Muscle layer of duodenum (tissue), 2 donors: ENCODE measurements at regions not wholly inside any gene's neighbourhood (a gene's known extent, or its start where the extent isn't known, plus 50 kb on each side); places are given as distances from the start of the nearest gene placed in this dataset.

Experiments
- H3K27ac ChIP-seq: one replicate; pipeline ENCODE4 v1.7.0; 2013; ENCODE audit warnings: mild to moderate bottlenecking, low read length
- H3K27me3 ChIP-seq: one replicate; pipeline ENCODE4 v1.7.0; 2013; ENCODE audit warnings: low read depth, mild to moderate bottlenecking, control low read depth, low read length
- H3K36me3 ChIP-seq, 2 donors: one replicate each; pipeline ENCODE4 v1.7.0; 2013; ENCODE audit warnings: low read length in 2 of 2, control low read depth in 1 of 2, mild to moderate bottlenecking in 1 of 2; ENCODE audit not compliant: insufficient read depth in 2 of 2, control insufficient read depth in 1 of 2
- H3K4me1 ChIP-seq, 2 donors: one replicate each; pipeline ENCODE4 v1.7.0; 2013; ENCODE audit warnings: low read length in 2 of 2, mild to moderate bottlenecking in 2 of 2, control low read depth in 1 of 2, moderate library complexity in 1 of 2; ENCODE audit not compliant: insufficient read depth in 2 of 2, control insufficient read depth in 1 of 2
- H3K4me3 ChIP-seq, 2 donors: one replicate each; pipeline ENCODE4 v1.7.0; 2013; ENCODE audit warnings: low read length in 2 of 2, low read depth in 1 of 2, mild to moderate bottlenecking in 1 of 2
- H3K9me3 ChIP-seq, 2 donors: one replicate each; pipeline ENCODE4 v1.7.0; 2013; ENCODE audit warnings: low read length in 2 of 2, control low read depth in 1 of 2, mild to moderate bottlenecking in 1 of 2; ENCODE audit not compliant: control insufficient read depth in 1 of 2
- donor health status: healthy.

GRCh38 chr10:130485958-130486895, 350.0 kb downstream of the GLRX3 start:
- Histone ChIP-seq H3K4me1 (no peaks in the 10 kb centered on the region), H3K36me3 (no peaks in the 10 kb centered on the region), H3K9me3 (no peaks in the 10 kb centered on the region), H3K27ac (no peak overlapping the region), H3K27me3 (no peaks in the 10 kb centered on the region), H3K4me3 (no peak overlapping the region)

DNA sequence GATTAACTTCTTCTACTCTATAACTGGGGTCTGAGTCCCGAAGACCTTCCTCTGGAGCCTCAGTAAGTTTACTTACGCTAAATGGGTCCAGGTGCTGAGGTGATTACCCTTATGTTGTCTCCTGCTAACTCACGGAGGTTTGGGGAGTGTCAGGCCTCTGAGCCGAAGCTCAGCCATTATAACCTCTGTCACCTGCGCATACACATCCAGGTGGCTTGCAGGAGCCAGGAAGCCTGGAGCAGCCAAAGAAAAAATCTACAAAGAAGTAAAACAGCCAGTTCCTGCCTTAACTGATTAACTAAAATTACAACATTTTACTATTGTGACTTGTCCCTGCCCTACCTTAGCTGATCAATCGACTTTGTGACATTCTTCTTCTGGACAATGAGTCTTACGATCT, 350.7 kb downstream of the GLRX3 start:
- no peaks in the 10 kb centered on the region for H3K4me1 ChIP-seq
- no peaks in the 10 kb centered on the region for H3K9me3 ChIP-seq
- H3K36me3 ChIP-seq, result no peaks in the 10 kb centered on the region
- no peaks in the 10 kb centered on the region for H3K27me3 ChIP-seq
- no peak overlapping the region for H3K4me3 ChIP-seq
- H3K27ac ChIP-seq, result no peak overlapping the region

DNA sequence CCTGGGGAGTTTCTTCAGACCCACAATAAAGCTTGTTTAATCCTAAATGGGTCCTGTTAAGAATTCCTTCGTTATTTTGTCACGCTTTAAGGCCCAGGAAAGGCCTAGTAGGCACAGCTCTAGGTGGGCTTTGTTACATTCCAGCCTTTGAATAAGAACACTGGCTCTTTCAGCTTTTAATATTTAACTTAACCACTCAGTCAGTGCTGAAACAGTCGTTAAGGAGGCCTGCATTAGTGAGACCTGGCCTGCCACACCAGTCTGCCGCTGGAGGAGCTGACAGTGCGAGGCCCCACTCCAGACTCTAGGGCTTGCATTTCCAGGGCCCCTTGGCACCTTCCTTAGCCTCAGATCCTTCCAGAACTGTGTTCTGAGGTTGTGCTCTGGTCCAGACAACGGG, 351.4 kb downstream of the GLRX3 start:
- no peaks in the 10 kb centered on the region for H3K4me1 ChIP-seq
- H3K27ac ChIP-seq, result no peak overlapping the region
- no peaks in the 10 kb centered on the region for H3K36me3 ChIP-seq
- H3K4me3 ChIP-seq, result no peak overlapping the region
- no peaks in the 10 kb centered on the region for H3K9me3 ChIP-seq
- no peaks in the 10 kb centered on the region for H3K27me3 ChIP-seq

- Histone ChIP-seq H3K27me3 (no peaks in the 10 kb centered on the region), H3K4me3 (no peak overlapping the region), H3K4me1 (no peaks in the 10 kb centered on the region), H3K9me3 (no peaks in the 10 kb centered on the region), H3K27ac (no peak overlapping the region), H3K36me3 (no peaks in the 10 kb centered on the region)
These were observed 353.7 kb downstream of the GLRX3 start for GRCh38 chr10:130489891-130490290.

DNA sequence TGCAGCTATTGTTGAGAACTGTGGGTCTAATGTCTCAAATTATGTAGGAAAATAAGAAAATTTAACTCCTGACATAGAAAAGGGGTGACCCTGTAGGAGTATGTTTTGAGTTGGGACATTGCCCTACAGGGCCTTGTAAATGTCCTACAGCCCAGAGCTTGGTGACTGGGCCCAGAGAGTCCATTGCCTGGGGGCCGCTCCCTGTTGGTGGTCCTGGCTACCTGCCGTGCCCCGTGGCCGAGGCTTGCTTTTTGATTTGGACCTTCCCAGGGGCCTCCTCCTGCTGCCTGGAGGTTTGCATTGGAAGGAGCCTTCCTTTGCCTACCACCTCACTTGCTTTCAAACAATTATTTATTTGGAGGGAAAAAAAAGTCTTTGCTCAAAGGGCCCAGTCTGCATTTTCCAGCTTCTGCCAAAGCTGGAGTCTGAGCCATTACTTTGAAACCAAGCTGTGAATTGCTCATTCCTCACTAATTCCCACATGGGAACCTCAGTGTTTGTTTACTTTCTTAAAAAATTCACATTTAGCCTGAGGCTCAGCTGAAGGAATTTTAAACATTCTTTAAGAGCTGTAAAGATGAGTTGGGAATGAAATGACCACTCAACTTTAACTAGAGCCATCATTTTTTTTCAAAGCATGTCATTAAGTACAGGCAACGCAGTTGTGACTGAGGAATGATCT, 355.0 kb downstream of the GLRX3 start:
- Histone ChIP-seq H3K27ac (no peak overlapping the region), H3K4me1 (no peaks in the 10 kb centered on the region), H3K36me3 (no peaks in the 10 kb centered on the region), H3K9me3 (no peaks in the 10 kb centered on the region), H3K27me3 (no peaks in the 10 kb centered on the region), H3K4me3 (no peak overlapping the region)

- H3K4me3 ChIP-seq, result no peak overlapping the region
- H3K27me3 ChIP-seq, result no peaks in the 10 kb centered on the region
These were observed 355.5 kb downstream of the GLRX3 start for GRCh38 chr10:130491693-130492050.

DNA sequence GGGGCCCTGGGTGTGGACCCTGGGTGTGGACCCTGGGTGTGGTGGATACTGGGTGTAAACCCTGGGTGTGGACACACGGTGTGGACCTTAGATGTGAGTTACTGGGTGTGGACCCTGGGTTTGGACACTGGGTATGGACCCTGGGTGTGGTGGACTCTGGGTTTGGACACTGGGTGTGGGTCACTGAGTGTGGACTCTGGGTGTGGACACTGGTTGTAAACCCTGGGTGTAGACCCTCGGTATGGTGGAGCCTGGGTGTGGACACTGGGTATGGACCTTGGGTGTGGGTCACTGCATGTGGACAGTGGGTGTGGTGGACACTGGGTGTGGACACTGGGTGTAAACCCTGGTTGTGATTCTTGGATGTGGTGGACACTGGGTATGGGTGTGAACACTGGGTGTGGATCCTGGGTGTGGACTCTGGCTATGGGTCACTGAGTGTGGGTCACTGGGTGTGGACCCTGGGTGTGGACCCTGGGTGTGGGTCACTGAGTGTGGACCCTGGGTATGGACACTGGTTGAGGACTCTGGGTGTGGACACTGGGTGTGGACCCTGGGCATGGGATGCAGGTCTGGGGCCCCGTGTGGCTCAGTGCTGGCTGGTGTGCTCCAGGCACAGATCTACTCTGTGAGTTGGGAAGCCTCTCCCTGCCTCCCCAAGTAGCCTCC, 356.2 kb downstream of the GLRX3 start:
- Histone ChIP-seq H3K4me3 (no peak overlapping the region), H3K27ac (no peak overlapping the region), H3K9me3 (no peaks in the 10 kb centered on the region), H3K4me1 (no peaks in the 10 kb centered on the region), H3K36me3 (no peaks in the 10 kb centered on the region), H3K27me3 (no peaks in the 10 kb centered on the region)

More at GRCh38 chr10:130491693-130492050, 355.5 kb downstream of the GLRX3 start:
- Histone ChIP-seq H3K36me3 (no peaks in the 10 kb centered on the region), H3K9me3 (no peaks in the 10 kb centered on the region), H3K4me1 (no peaks in the 10 kb centered on the region), H3K27ac (no peak overlapping the region)

DNA sequence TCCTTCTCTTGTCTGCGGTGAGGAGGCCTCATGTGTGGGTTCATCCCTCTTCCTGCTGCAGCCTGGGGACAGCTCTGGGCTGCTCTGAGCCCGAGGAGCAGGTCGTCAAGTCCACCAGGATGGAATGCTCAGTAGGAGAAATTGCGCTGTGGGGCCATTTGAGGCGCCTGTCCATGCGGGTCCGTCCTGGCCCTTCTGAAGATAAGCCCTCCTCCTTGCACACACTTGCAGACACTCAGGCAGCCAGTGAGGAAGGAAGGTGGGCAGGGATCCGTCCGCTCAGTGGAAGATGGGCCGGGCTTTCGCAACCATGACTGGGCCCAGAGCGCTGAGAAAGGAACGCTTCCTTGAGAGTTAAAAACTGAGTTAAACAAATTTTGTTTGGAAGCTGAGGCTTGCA, 356.8 kb downstream of the GLRX3 start:
- Histone ChIP-seq H3K27ac (no peak overlapping the region), H3K27me3 (no peaks in the 10 kb centered on the region), H3K36me3 (no peaks in the 10 kb centered on the region), H3K9me3 (no peaks in the 10 kb centered on the region), H3K4me1 (no peaks in the 10 kb centered on the region), H3K4me3 (no peak overlapping the region)

DNA sequence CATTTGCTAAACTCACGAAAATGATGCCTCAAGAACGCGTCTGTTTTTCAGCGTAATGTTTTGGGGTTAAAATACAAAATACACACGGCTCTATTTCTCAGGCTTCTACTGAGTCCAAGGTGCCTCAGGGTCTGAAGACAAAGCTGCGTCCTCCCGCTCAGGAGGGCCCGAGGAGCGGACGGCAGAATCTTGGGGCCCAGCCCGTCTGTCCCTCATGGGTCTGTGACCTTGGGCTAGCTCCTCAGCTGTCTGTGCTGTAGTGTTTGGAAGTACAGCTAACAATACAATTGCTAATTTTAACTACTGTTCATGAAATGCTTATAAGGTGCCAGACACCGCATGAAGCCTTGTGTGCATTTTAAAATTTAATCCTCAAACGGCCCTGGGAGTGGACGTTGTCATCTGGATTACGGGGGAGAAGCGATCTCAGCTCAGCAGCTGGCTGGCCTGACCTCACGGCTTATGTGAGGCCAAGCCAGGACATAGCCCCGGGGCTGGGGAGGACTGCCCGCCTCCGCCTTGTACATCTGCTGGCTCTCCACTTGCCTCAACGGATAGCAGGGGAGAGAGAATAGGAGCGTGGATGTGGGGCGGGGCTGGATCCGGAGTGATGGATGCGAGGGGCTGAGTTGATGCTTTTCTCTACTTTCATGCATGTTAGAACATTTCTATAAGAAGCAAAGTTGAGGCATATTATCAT, 357.4 kb downstream of the GLRX3 start:
- no peak overlapping the region for H3K4me3 ChIP-seq
- H3K36me3 ChIP-seq, result no peaks in the 10 kb centered on the region
- no peaks in the 10 kb centered on the region for H3K27me3 ChIP-seq
- no peaks in the 10 kb centered on the region for H3K4me1 ChIP-seq
- H3K27ac ChIP-seq, result no peak overlapping the region
- no peaks in the 10 kb centered on the region for H3K9me3 ChIP-seq

- H3K27me3 ChIP-seq, result no peaks in the 10 kb centered on the region
- no peak overlapping the region for H3K27ac ChIP-seq
- no peaks in the 10 kb centered on the region for H3K36me3 ChIP-seq
- no peaks in the 10 kb centered on the region for H3K9me3 ChIP-seq
- H3K4me3 ChIP-seq, result no peak overlapping the region
- H3K4me1 ChIP-seq, result no peaks in the 10 kb centered on the region
These were observed 359.1 kb downstream of the GLRX3 start for GRCh38 chr10:130495116-130495862.
